ENCODE measurements at regions not wholly inside any gene's neighbourhood (a gene's known extent, or its start where the extent isn't known, plus 50 kb on each side); places are given as distances from the start of the nearest gene placed in this dataset.

- Mint-ChIP-seq H3K36me3 (no peaks in the 10 kb centered on the region), H3K27ac (no peak overlapping the region), H3K4me3 (no peak overlapping the region), H3K4me1 (peaks cover 12 to 15% (median 14%) of the 10 kb centered on the region in 3 donors), H3K9me3 (no peaks in the 10 kb centered on the region), H3K27me3 (peaks cover 15% of the 10 kb centered on the region)
These were observed 181.9 kb downstream of the OPA1 start for GRCh38 chr3:193774916-193775285.

DNA sequence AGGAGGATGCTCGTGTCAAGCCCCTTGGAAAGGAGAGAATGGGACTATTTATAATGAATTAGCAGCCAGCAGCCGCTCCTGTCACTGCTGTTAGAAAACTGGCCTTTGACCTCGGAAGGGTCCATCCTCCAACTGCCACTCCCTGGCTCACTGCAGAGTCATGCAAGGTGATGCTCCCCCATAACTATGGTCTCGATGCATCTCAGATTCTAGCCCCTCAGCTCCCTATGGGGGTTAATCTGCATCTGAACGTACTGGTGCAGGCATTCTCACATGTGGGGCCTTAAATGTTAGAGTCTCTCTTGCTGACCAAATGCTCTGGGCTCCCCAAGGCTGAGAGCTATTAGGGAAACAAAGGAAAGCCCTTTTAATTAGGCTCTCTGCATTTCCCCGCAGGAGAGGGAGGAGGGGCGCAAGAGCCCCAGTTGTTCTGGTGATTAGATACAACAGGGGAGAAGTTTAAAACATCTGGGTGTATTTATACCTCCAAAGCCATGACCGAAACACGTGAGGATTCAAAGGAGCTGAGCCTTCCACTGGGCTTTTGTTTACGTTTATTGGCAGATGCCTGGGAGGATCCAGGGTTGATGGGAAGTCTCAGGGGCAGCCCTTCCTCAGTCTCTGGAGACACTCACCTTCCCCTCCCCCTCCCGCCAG lies 182.5 kb downstream of the OPA1 start:
- Mint-ChIP-seq H3K36me3 (no peaks in the 10 kb centered on the region), H3K4me3 (peak overlapping the region in 1 of 4 donors; percentile 63), H3K27ac (no peak overlapping the region), H3K4me1 (peaks cover 12 to 15% (median 14%) of the 10 kb centered on the region in 3 donors), H3K27me3 (peaks cover 19% of the 10 kb centered on the region), H3K9me3 (no peaks in the 10 kb centered on the region)

- Mint-ChIP-seq H3K9me3 (no peaks in the 10 kb centered on the region), H3K27me3 (peaks cover 21% of the 10 kb centered on the region), H3K27ac (peak overlapping the region in 1 of 3 donors; percentile 43), H3K4me3 (peak overlapping the region in 3 of 4 donors; percentile 56 to 87 (median 87)), H3K4me1 (peaks cover 12 to 15% (median 14%) of the 10 kb centered on the region in 3 donors), H3K36me3 (no peaks in the 10 kb centered on the region)
These were observed 183.8 kb downstream of the OPA1 start for GRCh38 chr3:193776626-193777358.

DNA sequence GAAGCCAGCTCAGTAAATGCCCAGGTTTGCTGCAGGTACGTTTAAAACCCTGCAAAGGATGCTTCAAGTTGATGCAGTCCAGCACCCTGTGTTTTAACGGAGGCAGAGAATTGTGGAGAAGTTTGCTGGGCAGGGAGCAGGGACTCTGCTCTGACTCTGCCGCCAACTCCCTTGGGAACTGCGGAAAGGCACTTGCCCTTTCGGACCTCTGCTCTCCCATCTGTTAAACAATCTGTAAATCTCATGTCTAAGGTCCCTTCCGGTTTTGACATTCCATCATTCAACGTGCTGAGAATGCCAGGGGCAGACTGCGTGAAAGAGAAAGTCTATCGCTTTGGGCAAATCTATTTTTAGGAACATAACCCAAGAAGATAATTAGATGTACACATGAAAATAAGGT lies 184.5 kb downstream of the OPA1 start:
- Mint-ChIP-seq H3K36me3 (peaks cover 3% of the 10 kb centered on the region), H3K27ac (no peak overlapping the region), H3K27me3 (peaks cover 26% of the 10 kb centered on the region), H3K4me3 (no peak overlapping the region), H3K9me3 (no peaks in the 10 kb centered on the region), H3K4me1 (peaks cover 14 to 20% (median 16%) of the 10 kb centered on the region in 3 donors)

DNA sequence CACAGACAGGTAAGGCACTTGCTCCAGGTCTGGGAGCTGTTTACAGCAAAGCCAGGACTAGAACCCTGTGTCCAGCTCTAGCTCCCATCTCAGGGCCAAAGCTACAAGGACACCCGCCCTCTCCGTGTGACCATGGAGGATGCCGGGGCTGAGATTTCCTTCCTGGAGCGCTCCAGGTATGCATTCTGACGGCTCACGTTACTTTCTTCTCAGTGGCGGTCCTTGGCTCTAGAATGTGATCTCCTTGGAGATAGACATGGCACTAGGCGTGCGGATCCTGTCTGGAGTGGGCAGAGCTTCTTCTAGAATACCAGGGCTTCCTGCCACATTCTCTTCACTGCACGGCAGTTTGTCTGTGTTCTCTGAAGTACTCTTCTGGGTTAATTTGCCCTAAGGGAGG lies 185.7 kb downstream of the OPA1 start:
- Mint-ChIP-seq H3K4me1 (peaks cover 14 to 20% (median 16%) of the 10 kb centered on the region in 3 donors), H3K4me3 (no peak overlapping the region), H3K36me3 (peaks cover 3% of the 10 kb centered on the region), H3K27me3 (peaks cover 26% of the 10 kb centered on the region), H3K9me3 (no peaks in the 10 kb centered on the region), H3K27ac (no peak overlapping the region)

GRCh38 chr3:193779933-193780332 lies 186.9 kb downstream of the OPA1 start:
- no peak overlapping the region for H3K27ac Mint-ChIP-seq
- peaks cover 3% of the 10 kb centered on the region for H3K36me3 Mint-ChIP-seq
- no peak overlapping the region for H3K4me3 Mint-ChIP-seq
- peaks cover 14 to 20% (median 16%) of the 10 kb centered on the region in 3 donors for H3K4me1 Mint-ChIP-seq
- H3K27me3 Mint-ChIP-seq, result peaks cover 29% of the 10 kb centered on the region
- no peaks in the 10 kb centered on the region for H3K9me3 Mint-ChIP-seq

- H3K36me3 Mint-ChIP-seq, result peaks cover 3% of the 10 kb centered on the region
- H3K27ac Mint-ChIP-seq, result no peak overlapping the region
- no peaks in the 10 kb centered on the region for H3K9me3 Mint-ChIP-seq
- no peak overlapping the region for H3K4me3 Mint-ChIP-seq
- peaks cover 29% of the 10 kb centered on the region for H3K27me3 Mint-ChIP-seq
- H3K4me1 Mint-ChIP-seq, result peaks cover 14 to 20% (median 16%) of the 10 kb centered on the region in 3 donors
These were observed 187.4 kb downstream of the OPA1 start for GRCh38 chr3:193780397-193780796.

DNA sequence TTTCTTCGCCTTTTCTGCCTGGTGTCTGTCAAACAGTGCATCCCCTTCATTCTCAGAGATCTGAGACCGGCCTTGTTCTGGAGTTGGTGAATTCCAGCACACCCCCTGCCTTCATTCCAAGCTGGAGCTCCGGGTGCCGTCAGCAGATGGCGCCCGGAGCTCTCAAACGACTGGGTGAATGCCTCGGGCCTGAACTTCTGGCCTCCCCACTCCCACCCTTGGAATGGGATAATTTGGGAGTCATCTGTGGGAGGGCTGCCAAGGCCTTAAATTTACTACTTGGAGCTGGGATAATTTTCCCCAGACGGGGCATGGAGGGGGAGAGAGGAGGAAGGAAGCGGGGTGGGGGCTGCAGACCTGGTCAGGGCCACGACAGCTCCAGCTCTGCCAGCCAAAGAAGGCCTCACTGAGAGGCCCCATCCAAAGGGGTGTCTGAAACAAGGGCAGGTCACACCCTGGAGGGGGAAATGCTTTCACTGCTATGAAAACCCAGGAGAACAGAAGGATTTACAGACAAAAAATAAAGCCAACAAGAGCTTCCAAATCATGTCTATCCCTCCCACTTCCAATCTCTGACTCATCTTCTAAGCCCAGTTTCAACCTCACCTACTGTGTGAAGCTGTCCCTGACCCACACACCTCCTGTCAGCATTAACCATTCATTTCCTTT lies 187.9 kb downstream of the OPA1 start:
- Mint-ChIP-seq H3K4me1 (peaks cover 11 to 20% (median 12%) of the 10 kb centered on the region in 3 donors), H3K4me3 (no peak overlapping the region), H3K27ac (no peak overlapping the region), H3K27me3 (peaks cover 25% of the 10 kb centered on the region), H3K36me3 (peaks cover 3% of the 10 kb centered on the region), H3K9me3 (no peaks in the 10 kb centered on the region)

DNA sequence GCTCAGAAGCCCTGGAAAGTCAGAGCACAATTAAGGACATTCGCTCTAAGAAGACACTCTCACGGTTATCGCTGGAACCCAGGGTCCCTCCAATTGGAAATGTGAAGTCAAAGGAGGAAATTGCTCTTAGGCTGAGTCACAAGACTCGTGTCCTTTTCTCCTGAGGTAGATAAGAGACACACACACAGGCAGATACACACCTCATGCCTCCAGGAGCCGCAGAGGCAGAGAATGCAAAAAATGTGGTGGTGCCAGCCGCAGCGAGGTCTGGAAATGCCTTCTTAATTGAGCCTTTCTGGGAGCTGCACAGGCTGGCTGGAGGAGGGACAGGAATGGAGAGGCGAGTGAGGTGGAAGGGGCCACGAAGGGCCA lies 189.3 kb downstream of the OPA1 start:
- Mint-ChIP-seq H3K4me1 (peaks cover 0 to 11% (median 3%) of the 10 kb centered on the region in 3 donors), H3K36me3 (peaks cover 3% of the 10 kb centered on the region), H3K27me3 (peaks cover 28% of the 10 kb centered on the region), H3K9me3 (peaks cover 0 to 1% (median 0%) of the 10 kb centered on the region in 3 donors), H3K4me3 (no peak overlapping the region), H3K27ac (no peak overlapping the region)

DNA sequence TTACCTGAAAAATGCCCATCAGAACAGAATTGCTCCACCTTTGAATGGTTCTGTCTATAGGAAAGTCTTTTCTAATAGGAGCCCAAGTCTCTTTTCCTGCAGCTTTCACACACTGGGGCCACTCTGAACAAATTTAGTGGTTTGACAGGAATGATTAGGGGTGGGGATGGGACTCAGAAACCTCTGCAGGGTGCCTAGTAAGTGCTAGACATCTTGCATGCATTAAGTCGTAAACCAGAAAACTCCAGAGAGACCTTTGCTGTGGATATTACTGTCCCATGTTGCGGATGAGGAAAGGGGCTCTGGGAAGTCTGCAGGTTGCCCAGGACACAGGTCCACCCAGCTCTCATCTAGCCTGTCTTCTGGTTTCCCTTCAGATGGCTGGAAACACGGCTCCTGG lies 189.7 kb downstream of the OPA1 start:
- Mint-ChIP-seq H3K9me3 (peaks cover 0 to 1% (median 0%) of the 10 kb centered on the region in 3 donors), H3K27ac (no peak overlapping the region), H3K27me3 (peaks cover 28% of the 10 kb centered on the region), H3K36me3 (peaks cover 3% of the 10 kb centered on the region), H3K4me3 (no peak overlapping the region), H3K4me1 (peaks cover 0 to 11% (median 3%) of the 10 kb centered on the region in 3 donors)

GRCh38 chr3:193783166-193783896 lies 190.3 kb downstream of the OPA1 start:
- Mint-ChIP-seq H3K4me1 (peaks cover 5 to 16% (median 8%) of the 10 kb centered on the region in 3 donors), H3K9me3 (peaks cover 0 to 1% (median 0%) of the 10 kb centered on the region in 3 donors), H3K27me3 (peaks cover 32% of the 10 kb centered on the region), H3K4me3 (no peak overlapping the region), H3K27ac (no peak overlapping the region), H3K36me3 (peaks cover 3% of the 10 kb centered on the region)

DNA sequence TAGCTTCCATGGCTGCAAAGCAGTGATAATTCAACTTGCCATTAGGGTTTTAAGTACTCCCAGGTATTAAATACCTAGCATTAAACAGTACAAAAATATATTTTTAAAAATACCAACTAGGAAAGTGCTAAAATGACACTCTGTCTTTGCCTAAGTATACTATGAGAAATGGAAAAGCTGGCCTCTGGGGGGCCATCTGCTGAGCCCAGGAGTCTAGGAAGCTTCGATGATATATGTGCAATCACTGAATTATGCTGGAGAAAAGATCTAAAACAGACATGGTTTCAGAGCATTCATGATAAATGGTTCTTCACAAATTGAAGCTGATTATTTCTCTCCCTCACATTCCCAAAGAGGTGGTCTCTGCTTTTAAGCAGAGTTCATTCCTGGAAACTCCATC lies 191.8 kb downstream of the OPA1 start:
- no peak overlapping the region for H3K4me3 Mint-ChIP-seq

GRCh38 chr3:193787496-193787870 lies 194.5 kb downstream of the OPA1 start:
- peaks cover 6 to 12% (median 8%) of the 10 kb centered on the region in 3 donors for H3K4me1 Mint-ChIP-seq

More for the DNA sequence above, 191.8 kb downstream of the OPA1 start:
- no peak overlapping the region for H3K27ac Mint-ChIP-seq
- peaks cover 3% of the 10 kb centered on the region for H3K36me3 Mint-ChIP-seq
- H3K9me3 Mint-ChIP-seq, result peaks cover 0 to 1% (median 0%) of the 10 kb centered on the region in 3 donors
- peaks cover 22% of the 10 kb centered on the region for H3K27me3 Mint-ChIP-seq
- H3K4me1 Mint-ChIP-seq, result peaks cover 6 to 11% (median 9%) of the 10 kb centered on the region in 3 donors

GRCh38 chr3:193788189-193788991 lies 195.4 kb downstream of the OPA1 start:
- Mint-ChIP-seq H3K9me3 (peaks cover 0 to 1% (median 0%) of the 10 kb centered on the region in 3 donors), H3K4me1 (peaks cover 6 to 12% (median 8%) of the 10 kb centered on the region in 3 donors), H3K27me3 (peaks cover 12% of the 10 kb centered on the region), H3K36me3 (peaks cover 4% of the 10 kb centered on the region), H3K27ac (peak overlapping the region in 1 of 3 donors; percentile 7), H3K4me3 (peak overlapping the region in 1 of 4 donors; percentile 14)

More at GRCh38 chr3:193787496-193787870, 194.5 kb downstream of the OPA1 start:
- Mint-ChIP-seq H3K4me3 (no peak overlapping the region), H3K27me3 (peaks cover 11% of the 10 kb centered on the region), H3K27ac (no peak overlapping the region), H3K9me3 (peaks cover 0 to 1% (median 0%) of the 10 kb centered on the region in 3 donors), H3K36me3 (peaks cover 3% of the 10 kb centered on the region)

All from IgD-negative memory B cell (primary cell).